HEK293 (cell line): ENCODE measurements at regions not wholly inside any gene's neighbourhood (a gene's known extent, or its start where the extent isn't known, plus 50 kb on each side); places are given as distances from the start of the nearest gene placed in this dataset.

Experiments used
- CTCF ChIA-PET: fragments of 350-600 bp; formaldehyde crosslinking; extraction: SDS; loops from one replicate; lab custom pipeline; 2021; ENCODE audit warnings: antibody characterized with exemption; lab: Yijun Ruan, JAX
- POLR2A ChIA-PET: fragments of 300-600 bp; formaldehyde crosslinking; extraction: SDS; loops from one replicate; lab custom pipeline; 2020; ENCODE audit warnings: antibody characterized with exemption, inconsistent platforms; lab: Yijun Ruan, JAX
- H3K27ac ChIP-seq: fragments of 200-500 bp; sonication (Bioruptor generic); 2 replicates; pipeline ENCODE4 v1.5.1; 2014; ENCODE audit warnings: low read depth, low read length, control low read depth, inconsistent platforms; ENCODE audit errors: extremely low read depth
- H3K36me3 ChIP-seq, 2 experiments: fragments of 200-500 bp in 1 of 2; sonication (Bioruptor generic) in 1 of 2; 1 replicate in 1 of 2; 2 replicates in 1 of 2; pipeline ENCODE4 v1.5.1; 2014 to 2017; ENCODE audit warnings: inconsistent platforms in 2 of 2, low read length in 2 of 2; ENCODE audit not compliant: control insufficient read depth in 2 of 2, insufficient read depth in 1 of 2
- H3K4me1 ChIP-seq: fragments of 200-500 bp; sonication (Bioruptor generic); 2 replicates; pipeline ENCODE4 v1.5.1; 2014; ENCODE audit warnings: mild to moderate bottlenecking, low read length, inconsistent platforms; ENCODE audit not compliant: control insufficient read depth, insufficient read depth
- H3K4me3 ChIP-seq: 2 replicates; pipeline ENCODE4 v1.5.1; 2011; ENCODE audit warnings: low read depth, mild to moderate bottlenecking, control low read depth, low read length, moderate library complexity
- H3K9me3 ChIP-seq: fragments of 200-500 bp; sonication (Bioruptor generic); 2 replicates; pipeline ENCODE4 v1.5.1; 2014; ENCODE audit warnings: low read depth, low read length, inconsistent platforms; ENCODE audit not compliant: control insufficient read depth, insufficient read depth
- BCL11A ChIP-seq: fragments of 450-650 bp; formaldehyde crosslinking; IDR thresholded peaks from 2 replicates; pipeline ENCODE4 v1.5.1; 2016; ENCODE audit warnings: low read depth, missing biosample characterization, missing genetic modification characterization
- GFI1B ChIP-seq: fragments of 450-650 bp; formaldehyde crosslinking; IDR thresholded peaks from 2 replicates; pipeline ENCODE4 v1.5.1; 2016; ENCODE audit warnings: missing biosample characterization, missing genetic modification characterization
- OVOL3 ChIP-seq: fragments of 450-650 bp; formaldehyde crosslinking; IDR thresholded peaks from 2 replicates; pipeline ENCODE4 v1.5.1; 2016; ENCODE audit warnings: missing biosample characterization, missing genetic modification characterization
- PRDM4 ChIP-seq: fragments of 450-650 bp; formaldehyde crosslinking; IDR thresholded peaks from 2 replicates; pipeline ENCODE4 v1.5.1; 2017; ENCODE audit warnings: missing biosample characterization, missing genetic modification characterization
- ZEB2 ChIP-seq: fragments of 450-650 bp; formaldehyde crosslinking; IDR thresholded peaks from 2 replicates; pipeline ENCODE4 v1.5.1; 2016; ENCODE audit warnings: missing biosample characterization, missing genetic modification characterization
- ZNF138 ChIP-seq: fragments of 450-650 bp; formaldehyde crosslinking; IDR thresholded peaks from 2 replicates; pipeline ENCODE4 v1.5.1; 2016; ENCODE audit warnings: missing biosample characterization, missing genetic modification characterization, borderline replicate concordance
- ZNF174 ChIP-seq: fragments of 450-650 bp; formaldehyde crosslinking; IDR thresholded peaks from 2 replicates; pipeline ENCODE4 v1.5.0; 2017; ENCODE audit warnings: missing biosample characterization, mild to moderate bottlenecking, missing genetic modification characterization
- ZNF37A ChIP-seq: fragments of 450-650 bp; IDR thresholded peaks from 2 replicates; pipeline ENCODE4 v1.5.1; 2018; ENCODE audit warnings: missing biosample characterization, missing genetic modification characterization
- ZNF391 ChIP-seq: fragments of 450-650 bp; formaldehyde crosslinking; IDR thresholded peaks from 2 replicates; pipeline ENCODE4 v1.5.1; 2016; ENCODE audit warnings: low read depth, missing biosample characterization, missing genetic modification characterization, borderline replicate concordance
- ZNF549 ChIP-seq: fragments of 450-650 bp; IDR thresholded peaks from 2 replicates; pipeline ENCODE4 v1.5.1; 2018; ENCODE audit warnings: missing biosample characterization, missing genetic modification characterization, mild to moderate bottlenecking, inconsistent platforms, moderate library complexity
- ZNF623 ChIP-seq: fragments of 450-650 bp; formaldehyde crosslinking; IDR thresholded peaks from 2 replicates; pipeline ENCODE4 v1.5.1; 2016; ENCODE audit warnings: missing biosample characterization, missing genetic modification characterization
- ZNF624 ChIP-seq: fragments of 450-650 bp; formaldehyde crosslinking; IDR thresholded peaks from 2 replicates; pipeline ENCODE4 v1.5.1; 2017; ENCODE audit warnings: missing biosample characterization, missing genetic modification characterization
- ZNF670 ChIP-seq: fragments of 450-650 bp; formaldehyde crosslinking; IDR thresholded peaks from 2 replicates; pipeline ENCODE4 v1.5.1; 2016; ENCODE audit warnings: missing biosample characterization, missing genetic modification characterization, low read depth
- ZNF707 ChIP-seq: fragments of 450-650 bp; formaldehyde crosslinking; IDR thresholded peaks from 2 replicates; pipeline ENCODE4 v1.5.1; 2016; ENCODE audit warnings: missing biosample characterization, missing genetic modification characterization
- TF ChIP-seq, protein P1 (sequence below): fragments of 450-650 bp; formaldehyde crosslinking; IDR thresholded peaks from 2 replicates; pipeline ENCODE4 v1.5.1; 2016; ENCODE audit warnings: missing biosample characterization, missing genetic modification characterization, low read depth
- TF ChIP-seq, protein P2 (sequence below): fragments of 450-650 bp; formaldehyde crosslinking; IDR thresholded peaks from 2 replicates; pipeline ENCODE4 v1.5.1; 2016; ENCODE audit warnings: missing biosample characterization, missing genetic modification characterization

DNA sequence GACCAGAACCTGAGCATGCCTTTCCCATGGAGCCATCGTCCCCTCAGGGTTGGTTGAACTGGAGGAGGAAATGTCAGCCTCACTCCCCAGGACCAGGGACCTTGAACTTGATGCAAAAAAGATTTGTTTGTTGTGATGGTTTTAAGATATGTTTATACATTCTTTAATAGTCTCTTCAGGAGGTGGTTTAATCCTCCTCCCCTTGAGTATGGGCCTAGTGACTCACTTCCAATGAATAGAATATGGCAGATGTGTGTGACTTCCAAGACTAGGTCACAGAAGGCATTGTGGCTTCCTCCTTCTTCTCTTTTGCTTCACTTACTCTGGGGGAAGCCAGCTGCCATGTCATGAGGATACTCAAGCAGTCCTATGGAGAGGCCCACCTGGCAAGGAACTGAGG is 81.7 kb upstream of the WNT4 start:
- Histone ChIP-seq H3K9me3 (no peaks in the 10 kb centered on the region), H3K36me3 (no peaks in the 10 kb centered on the region), H3K4me3 (no peak overlapping the region), H3K4me1 (no peaks in the 10 kb centered on the region), H3K27ac (no peak overlapping the region)
- CTCF ChIA-PET, result no interaction called here
- POLR2A ChIA-PET, result no interaction called here
- TF ChIP-seq ZNF707 (tag by site-specific recombination) (no peak), PRDM4 (tag by site-specific recombination) (no peak), GFI1B (tag by site-specific recombination) (no peak), ZNF138 (tag by site-specific recombination) (no peak), ZNF549 (tag by site-specific recombination) (no peak), ZNF624 (tag by site-specific recombination) (no peak), ZNF37A (tag by site-specific recombination) (no peak), ZNF670 (tag by site-specific recombination) (no peak), BCL11A (tag by site-specific recombination) (no peak), ZNF391 (tag by site-specific recombination) (no peak), ZEB2 (tag by site-specific recombination) (no peak)
- TF ChIP-seq, protein P1, sequence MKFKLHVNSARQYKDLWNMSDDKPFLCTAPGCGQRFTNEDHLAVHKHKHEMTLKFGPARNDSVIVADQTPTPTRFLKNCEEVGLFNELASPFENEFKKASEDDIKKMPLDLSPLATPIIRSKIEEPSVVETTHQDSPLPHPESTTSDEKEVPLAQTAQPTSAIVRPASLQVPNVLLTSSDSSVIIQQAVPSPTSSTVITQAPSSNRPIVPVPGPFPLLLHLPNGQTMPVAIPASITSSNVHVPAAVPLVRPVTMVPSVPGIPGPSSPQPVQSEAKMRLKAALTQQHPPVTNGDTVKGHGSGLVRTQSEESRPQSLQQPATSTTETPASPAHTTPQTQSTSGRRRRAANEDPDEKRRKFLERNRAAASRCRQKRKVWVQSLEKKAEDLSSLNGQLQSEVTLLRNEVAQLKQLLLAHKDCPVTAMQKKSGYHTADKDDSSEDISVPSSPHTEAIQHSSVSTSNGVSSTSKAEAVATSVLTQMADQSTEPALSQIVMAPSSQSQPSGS (tag by site-specific recombination), result no peak
- TF ChIP-seq, protein P2, sequence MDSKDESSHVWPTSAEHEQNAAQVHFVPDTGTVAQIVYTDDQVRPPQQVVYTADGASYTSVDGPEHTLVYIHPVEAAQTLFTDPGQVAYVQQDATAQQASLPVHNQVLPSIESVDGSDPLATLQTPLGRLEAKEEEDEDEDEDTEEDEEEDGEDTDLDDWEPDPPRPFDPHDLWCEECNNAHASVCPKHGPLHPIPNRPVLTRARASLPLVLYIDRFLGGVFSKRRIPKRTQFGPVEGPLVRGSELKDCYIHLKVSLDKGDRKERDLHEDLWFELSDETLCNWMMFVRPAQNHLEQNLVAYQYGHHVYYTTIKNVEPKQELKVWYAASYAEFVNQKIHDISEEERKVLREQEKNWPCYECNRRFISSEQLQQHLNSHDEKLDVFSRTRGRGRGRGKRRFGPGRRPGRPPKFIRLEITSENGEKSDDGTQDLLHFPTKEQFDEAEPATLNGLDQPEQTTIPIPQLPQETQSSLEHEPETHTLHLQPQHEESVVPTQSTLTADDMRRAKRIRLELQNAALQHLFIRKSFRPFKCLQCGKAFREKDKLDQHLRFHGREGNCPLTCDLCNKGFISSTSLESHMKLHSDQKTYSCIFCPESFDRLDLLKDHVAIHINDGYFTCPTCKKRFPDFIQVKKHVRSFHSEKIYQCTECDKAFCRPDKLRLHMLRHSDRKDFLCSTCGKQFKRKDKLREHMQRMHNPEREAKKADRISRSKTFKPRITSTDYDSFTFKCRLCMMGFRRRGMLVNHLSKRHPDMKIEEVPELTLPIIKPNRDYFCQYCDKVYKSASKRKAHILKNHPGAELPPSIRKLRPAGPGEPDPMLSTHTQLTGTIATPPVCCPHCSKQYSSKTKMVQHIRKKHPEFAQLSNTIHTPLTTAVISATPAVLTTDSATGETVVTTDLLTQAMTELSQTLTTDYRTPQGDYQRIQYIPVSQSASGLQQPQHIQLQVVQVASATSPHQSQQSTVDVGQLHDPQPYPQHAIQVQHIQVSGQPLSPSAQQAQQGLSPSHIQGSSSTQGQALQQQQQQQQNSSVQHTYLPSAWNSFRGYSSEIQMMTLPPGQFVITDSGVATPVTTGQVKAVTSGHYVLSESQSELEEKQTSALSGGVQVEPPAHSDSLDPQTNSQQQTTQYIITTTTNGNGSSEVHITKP (tag by site-specific recombination), result no peak

GRCh38 chr1:22225858-22226589 is 83.1 kb upstream of the WNT4 start:
- TF ChIP-seq OVOL3 (tag by site-specific recombination) (no peak), ZNF623 (tag by site-specific recombination) (peak; percentile 50), ZNF174 (tag by site-specific recombination) (no peak)
- ChIA-PET POLR2A (no interaction called here), CTCF (interaction anchor here (0.8 to 1.3 kb wide), 3 partner anchors 49 to 191 kb away, joined by 3 read pairs; no protein-coding TSS in a partner anchor)
- Histone ChIP-seq H3K36me3 (no peaks in the 10 kb centered on the region), H3K9me3 (no peaks in the 10 kb centered on the region), H3K4me1 (no peaks in the 10 kb centered on the region), H3K27ac (no peak overlapping the region), H3K4me3 (no peak overlapping the region)
